Stimulated activated CD8-positive, alpha-beta memory T cell treated with anti-CD3 and anti-CD28 coated beads, Interleukin-7, amount 100 ng/mL, for 4 hours (primary cell): ENCODE measurements at regions not wholly inside any gene's neighbourhood (a gene's known extent, or its start where the extent isn't known, plus 50 kb on each side); places are given as distances from the start of the nearest gene placed in this dataset.
"Not testable (repeated sequence)": the region's sequence is repeated elsewhere in the genome, so short reads cannot be mapped to it uniquely, and the experiment has no call there.

Source experiments
- DNase-seq, 2 donors: peaks; one replicate each; pipeline ENCODE4 v3.0.0-alpha.2; 2020; ENCODE audit warnings: low read depth in 2 of 2

- no peak for DNase-seq
Measured at GRCh38 chr18:73549236-73549635, 598.4 kb downstream of the FBXO15 start.

GRCh38 chr18:73545472-73545871 lies 602.2 kb downstream of the FBXO15 start:
- DNase-seq: no peak

- no peak for DNase-seq
Measured at GRCh38 chr18:73544617-73545016, 603.0 kb downstream of the FBXO15 start.

- DNase-seq: no peak
Measured at GRCh38 chr18:73544032-73544431, 603.6 kb downstream of the FBXO15 start.

- DNase-seq: no peak
Measured at GRCh38 chr18:73535990-73536389, 611.6 kb downstream of the FBXO15 start.

- no peak for DNase-seq
Measured at GRCh38 chr18:73535189-73535588, 612.4 kb downstream of the FBXO15 start.

- DNase-seq: no peak
Measured at GRCh38 chr18:73531601-73532000, 616.0 kb downstream of the FBXO15 start.

DNA sequence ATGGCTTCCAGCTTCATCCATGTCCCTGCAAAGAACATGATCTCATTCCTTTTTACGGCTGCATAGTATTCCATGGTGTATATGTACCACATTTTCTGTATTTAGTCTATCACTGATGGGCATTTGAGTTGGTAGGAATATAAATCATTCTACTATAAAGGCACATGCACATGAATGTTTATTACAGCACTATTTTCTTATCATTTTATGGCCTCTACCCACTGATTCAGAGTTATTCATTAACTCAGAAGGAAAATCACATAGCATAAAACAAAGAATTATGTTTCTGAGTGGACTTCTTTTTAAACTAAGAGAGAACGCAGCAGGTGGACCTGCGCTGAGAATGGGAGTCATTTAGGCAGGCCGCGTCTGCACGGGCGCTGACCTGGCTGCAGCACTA lies 619.6 kb downstream of the FBXO15 start:
- no peak for DNase-seq

- no peak for DNase-seq
Measured at GRCh38 chr18:73520229-73520628, 627.4 kb downstream of the FBXO15 start.

- DNase-seq: not testable (repeated sequence)
Measured at GRCh38 chr18:73516056-73516455, 631.6 kb downstream of the FBXO15 start.

GRCh38 chr18:73514449-73514848 lies 633.2 kb downstream of the FBXO15 start:
- DNase-seq: no peak

DNA sequence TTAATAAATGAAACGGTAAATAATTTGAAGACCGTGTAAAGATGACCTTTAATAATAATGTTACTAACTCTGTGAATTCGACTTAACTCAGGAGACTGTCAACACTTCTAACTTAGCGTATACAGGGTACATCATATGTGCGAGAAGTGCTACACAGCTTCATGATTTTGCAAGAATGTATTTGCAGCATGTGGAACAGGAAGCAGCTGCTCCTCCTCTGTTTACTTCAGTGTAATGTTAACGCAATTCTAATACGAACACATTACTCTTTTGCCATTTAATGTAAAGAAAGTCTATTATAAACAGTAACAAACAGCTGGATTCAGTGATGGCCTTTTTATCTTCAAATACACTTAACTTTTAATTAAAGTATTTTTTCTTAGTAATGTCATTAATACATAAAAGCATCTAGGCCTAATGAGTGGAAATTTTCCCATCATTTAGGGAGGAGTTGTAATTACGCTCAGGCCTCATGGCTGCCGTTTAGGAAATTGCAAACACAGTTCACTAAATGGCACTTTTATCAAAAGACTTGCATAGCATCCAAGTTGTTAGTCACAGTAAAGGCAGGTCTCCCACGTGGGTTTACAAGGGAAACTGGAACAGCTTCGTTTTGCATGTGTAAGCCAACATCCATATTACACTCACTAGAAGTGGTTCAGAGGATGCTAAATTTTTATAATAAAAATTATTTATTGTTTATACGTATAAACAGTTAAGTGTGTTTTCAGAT lies 635.7 kb downstream of the FBXO15 start:
- DNase-seq: no peak

DNA sequence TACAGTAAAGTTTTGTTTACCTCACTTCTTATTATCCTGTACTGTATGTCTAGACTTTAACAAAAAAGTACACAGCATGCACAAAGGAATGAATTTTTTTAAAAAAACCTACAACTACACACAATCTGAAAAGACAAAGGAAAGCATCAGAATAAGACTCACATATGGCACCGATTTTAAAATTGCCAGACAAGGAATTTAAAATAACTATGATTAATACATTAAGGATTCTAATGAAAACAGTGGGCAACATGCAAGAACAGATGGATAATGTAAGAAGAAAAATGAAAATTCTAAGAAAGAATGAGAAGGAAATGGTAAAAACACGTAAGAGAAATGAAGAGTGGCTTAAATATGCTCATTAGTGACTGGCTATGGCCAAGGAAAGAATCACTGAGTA lies 638.2 kb downstream of the FBXO15 start:
- no peak for DNase-seq

GRCh38 chr18:73503326-73503725 lies 635.5 kb upstream of the NETO1 start:
- DNase-seq: no peak

DNA sequence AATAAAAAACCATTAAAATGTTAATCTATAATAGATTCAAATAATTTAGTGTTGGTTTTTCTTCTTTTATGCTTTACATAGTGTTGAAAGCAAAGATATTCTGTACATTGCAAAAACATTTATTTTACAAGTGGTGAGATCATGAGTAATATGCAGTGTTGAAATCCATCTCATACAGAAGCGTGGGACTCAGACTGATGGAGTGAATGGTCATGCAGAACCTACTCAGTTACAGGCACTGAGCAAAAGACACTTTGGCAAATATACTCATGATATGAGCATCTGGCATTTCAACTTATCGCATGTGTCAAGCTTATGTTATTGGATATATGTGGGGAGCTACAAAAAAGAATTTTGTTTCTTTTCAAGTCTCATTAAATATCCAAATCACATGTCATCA lies 620.2 kb upstream of the NETO1 start:
- no peak for DNase-seq

- DNase-seq: no peak
Measured at GRCh38 chr18:73485166-73485565, 617.4 kb upstream of the NETO1 start.

DNA sequence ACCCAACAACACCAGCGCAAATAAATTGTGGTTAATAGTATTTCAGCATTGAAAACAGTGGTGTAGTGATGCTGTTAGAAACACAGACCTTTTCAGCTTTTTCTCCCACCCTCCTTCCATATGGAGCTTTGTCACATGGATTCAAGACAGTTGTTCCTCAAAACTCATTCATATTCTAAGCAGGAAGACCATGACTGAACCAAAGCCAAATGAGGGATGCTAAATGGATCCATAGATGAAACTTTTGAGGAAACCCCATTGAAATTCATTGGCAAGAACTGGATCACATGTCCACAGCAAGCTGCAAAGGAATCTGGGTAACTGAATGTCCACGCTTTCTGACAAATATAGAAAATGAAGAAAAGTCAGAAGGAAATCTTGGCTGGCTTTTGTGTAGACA lies 615.1 kb upstream of the NETO1 start:
- DNase-seq: no peak

- no peak for DNase-seq
Measured at GRCh38 chr18:73479477-73479876, 611.7 kb upstream of the NETO1 start.

- DNase-seq: no peak
Measured at GRCh38 chr18:73478191-73478590, 610.4 kb upstream of the NETO1 start.

GRCh38 chr18:73476031-73476430 lies 608.2 kb upstream of the NETO1 start:
- no peak for DNase-seq

GRCh38 chr18:73462092-73462491 lies 594.3 kb upstream of the NETO1 start:
- no peak for DNase-seq

DNA sequence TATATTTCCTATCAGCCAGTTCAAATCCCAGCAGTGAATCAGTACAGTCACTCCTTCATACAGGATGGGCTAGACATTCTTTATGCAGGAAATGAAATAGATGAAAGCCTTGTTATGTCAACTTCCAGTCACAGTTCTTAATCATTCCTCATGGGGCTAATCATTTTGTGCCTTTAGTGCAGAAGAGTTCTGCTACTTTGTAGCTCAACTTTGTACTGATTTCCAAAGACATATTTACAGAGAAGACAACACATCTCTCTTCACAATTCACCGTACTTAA lies 593.9 kb upstream of the NETO1 start:
- no peak for DNase-seq

DNA sequence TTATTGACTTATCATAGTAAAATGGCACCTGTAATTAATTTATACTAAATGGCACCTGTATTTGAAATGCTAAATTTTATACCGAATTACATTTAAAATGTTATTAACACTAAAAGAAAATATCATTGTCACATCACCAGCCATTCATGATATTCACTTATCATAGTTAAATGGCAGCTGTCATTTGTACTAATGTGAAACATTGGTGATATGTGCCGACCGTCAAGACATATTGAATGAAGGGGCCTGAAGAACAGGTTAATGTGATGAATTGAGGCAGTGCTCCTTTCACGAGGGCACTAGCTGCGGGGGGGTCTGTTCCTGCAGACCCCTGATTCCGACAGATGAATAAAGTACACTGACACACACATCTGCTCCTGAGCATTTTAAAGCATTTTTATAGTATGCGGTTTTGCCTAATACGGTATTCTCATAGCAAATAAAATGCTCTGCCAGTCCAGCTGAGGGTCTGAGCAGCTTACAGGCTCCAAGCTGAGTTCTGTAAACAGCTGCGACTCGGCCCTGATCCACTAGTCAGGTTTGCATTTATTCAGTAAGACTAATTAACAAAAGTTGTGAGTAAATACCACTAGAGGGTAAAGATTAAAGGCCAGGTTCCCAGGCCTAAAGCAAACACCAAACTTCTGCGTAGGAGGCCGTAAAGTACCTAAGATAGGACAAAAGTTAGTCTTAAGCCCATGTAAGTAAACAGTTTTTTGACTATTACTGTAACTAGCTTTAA lies 593.4 kb upstream of the NETO1 start:
- DNase-seq: no peak
